ENCODE measurements at regions not wholly inside any gene's neighbourhood (a gene's known extent, or its start where the extent isn't known, plus 50 kb on each side); places are given as distances from the start of the nearest gene placed in this dataset.

DNA sequence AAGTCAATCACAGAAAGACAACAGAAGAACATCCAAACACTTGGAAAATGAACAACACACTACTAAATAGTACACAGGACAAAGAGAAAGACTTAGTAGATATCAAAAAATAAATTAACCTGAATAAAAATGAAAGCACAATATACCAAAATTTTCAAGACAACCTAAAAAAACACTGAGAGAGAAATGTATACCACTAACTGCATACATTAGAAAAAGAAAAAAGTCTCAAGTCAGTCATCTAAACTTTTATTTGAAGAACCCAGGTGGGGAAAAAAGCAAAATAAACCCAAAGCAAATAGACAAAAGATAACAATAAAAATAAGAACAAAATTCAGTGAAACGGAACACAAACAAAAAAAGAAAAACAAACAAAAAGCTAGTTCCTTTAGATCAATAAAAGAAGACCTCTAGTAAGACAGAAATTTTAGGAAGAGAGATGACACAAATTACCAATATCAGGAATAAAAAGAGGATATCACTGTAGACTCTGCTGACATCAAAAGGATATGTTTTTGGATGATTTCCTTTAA lies 172.8 kb downstream of the TRIM27 start:
- Mint-ChIP-seq H3K4me3 (ENCODE audit: unreplicated experiment) (no peak overlapping the region), H3K36me3 (ENCODE audit: unreplicated experiment) (no peaks in the 10 kb centered on the region), H3K4me1 (ENCODE audit: low read depth, unreplicated experiment) (no peaks in the 10 kb centered on the region), H3K27me3 (ENCODE audit: unreplicated experiment) (peaks cover 14% of the 10 kb centered on the region), H3K9me3 (ENCODE audit: unreplicated experiment) (peaks cover 8% of the 10 kb centered on the region), H3K27ac (ENCODE audit: unreplicated experiment) (no peak overlapping the region)
- TF ChIP-seq, protein P1, sequence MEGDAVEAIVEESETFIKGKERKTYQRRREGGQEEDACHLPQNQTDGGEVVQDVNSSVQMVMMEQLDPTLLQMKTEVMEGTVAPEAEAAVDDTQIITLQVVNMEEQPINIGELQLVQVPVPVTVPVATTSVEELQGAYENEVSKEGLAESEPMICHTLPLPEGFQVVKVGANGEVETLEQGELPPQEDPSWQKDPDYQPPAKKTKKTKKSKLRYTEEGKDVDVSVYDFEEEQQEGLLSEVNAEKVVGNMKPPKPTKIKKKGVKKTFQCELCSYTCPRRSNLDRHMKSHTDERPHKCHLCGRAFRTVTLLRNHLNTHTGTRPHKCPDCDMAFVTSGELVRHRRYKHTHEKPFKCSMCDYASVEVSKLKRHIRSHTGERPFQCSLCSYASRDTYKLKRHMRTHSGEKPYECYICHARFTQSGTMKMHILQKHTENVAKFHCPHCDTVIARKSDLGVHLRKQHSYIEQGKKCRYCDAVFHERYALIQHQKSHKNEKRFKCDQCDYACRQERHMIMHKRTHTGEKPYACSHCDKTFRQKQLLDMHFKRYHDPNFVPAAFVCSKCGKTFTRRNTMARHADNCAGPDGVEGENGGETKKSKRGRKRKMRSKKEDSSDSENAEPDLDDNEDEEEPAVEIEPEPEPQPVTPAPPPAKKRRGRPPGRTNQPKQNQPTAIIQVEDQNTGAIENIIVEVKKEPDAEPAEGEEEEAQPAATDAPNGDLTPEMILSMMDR (IDR thresholded peaks at IDR 0.05; ENCODE audit: partially characterized antibody, unreplicated experiment): no peak
- no peak for DNase-seq

DNA sequence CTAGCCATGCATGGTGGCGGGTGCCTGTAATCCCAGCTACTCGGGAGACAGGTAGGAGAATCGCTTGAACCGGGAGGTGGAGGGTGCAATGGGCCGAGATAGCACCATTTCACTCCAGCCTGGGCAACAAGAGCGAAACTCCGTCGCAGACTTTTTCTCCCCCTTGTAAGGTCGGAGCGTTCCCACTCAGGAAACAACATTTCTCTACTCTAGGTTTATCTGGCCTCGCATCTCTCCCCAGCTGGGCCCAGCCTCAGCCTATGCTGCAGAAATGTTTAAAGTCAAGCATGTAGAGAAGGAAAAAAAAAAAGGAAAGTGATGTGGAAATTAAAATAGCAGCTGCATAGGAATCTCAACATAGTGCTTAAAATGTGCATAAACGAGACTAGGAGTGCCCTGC lies 172.3 kb downstream of the TRIM27 start:
- TF ChIP-seq, protein P1 (IDR thresholded peaks at IDR 0.05; ENCODE audit: partially characterized antibody, unreplicated experiment): no peak
- Mint-ChIP-seq H3K4me1 (ENCODE audit: low read depth, unreplicated experiment) (no peaks in the 10 kb centered on the region), H3K4me3 (ENCODE audit: unreplicated experiment) (no peak overlapping the region), H3K36me3 (ENCODE audit: unreplicated experiment) (no peaks in the 10 kb centered on the region), H3K27ac (ENCODE audit: unreplicated experiment) (no peak overlapping the region), H3K27me3 (ENCODE audit: unreplicated experiment) (peaks cover 9% of the 10 kb centered on the region), H3K9me3 (ENCODE audit: unreplicated experiment) (peaks cover 8% of the 10 kb centered on the region)
- no peak for DNase-seq

DNA sequence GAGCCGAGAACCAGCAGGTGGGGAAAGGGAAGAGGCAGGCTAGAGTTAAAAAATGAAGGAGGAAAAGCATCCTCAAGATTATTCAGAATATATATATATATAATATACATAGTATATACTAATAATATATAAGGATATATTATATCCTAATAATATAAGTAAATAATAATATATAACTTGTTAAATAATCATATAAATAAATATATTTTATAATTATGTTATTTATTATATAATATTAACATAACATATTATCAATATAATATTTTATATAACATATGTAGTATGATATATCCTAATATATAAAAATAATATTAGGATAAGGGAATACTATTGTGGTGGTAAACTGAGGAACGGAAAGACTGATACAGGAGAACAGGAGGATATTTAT lies 171.8 kb downstream of the TRIM27 start:
- H3K4me1 Mint-ChIP-seq (ENCODE audit: low read depth, unreplicated experiment): no peaks in the 10 kb centered on the region
- peaks cover 6% of the 10 kb centered on the region for H3K27me3 Mint-ChIP-seq (ENCODE audit: unreplicated experiment)
- peaks cover 11% of the 10 kb centered on the region for H3K9me3 Mint-ChIP-seq (ENCODE audit: unreplicated experiment)
- TF ChIP-seq, protein P1 (IDR thresholded peaks at IDR 0.05; ENCODE audit: partially characterized antibody, unreplicated experiment): no peak
- no peak for DNase-seq
- no peak overlapping the region for H3K27ac Mint-ChIP-seq (ENCODE audit: unreplicated experiment)
- no peaks in the 10 kb centered on the region for H3K36me3 Mint-ChIP-seq (ENCODE audit: unreplicated experiment)
- no peak overlapping the region for H3K4me3 Mint-ChIP-seq (ENCODE audit: unreplicated experiment)

- H3K27ac Mint-ChIP-seq (ENCODE audit: unreplicated experiment): peak overlapping the region; percentile 67
- H3K36me3 Mint-ChIP-seq (ENCODE audit: unreplicated experiment): peaks cover 5% of the 10 kb centered on the region
- TF ChIP-seq, protein P1 (IDR thresholded peaks at IDR 0.05; ENCODE audit: partially characterized antibody, unreplicated experiment): no peak
- peaks cover 16% of the 10 kb centered on the region for H3K27me3 Mint-ChIP-seq (ENCODE audit: unreplicated experiment)
- H3K4me3 Mint-ChIP-seq (ENCODE audit: unreplicated experiment): peak overlapping the region; percentile 86
- no peaks in the 10 kb centered on the region for H3K4me1 Mint-ChIP-seq (ENCODE audit: low read depth, unreplicated experiment)
- H3K9me3 Mint-ChIP-seq (ENCODE audit: unreplicated experiment): peaks cover 9% of the 10 kb centered on the region
- peak; percentile 28 for DNase-seq
Measured at GRCh38 chr6:28757429-28758045, 166.2 kb downstream of the TRIM27 start.

- TF ChIP-seq, protein P1 (IDR thresholded peaks at IDR 0.05; ENCODE audit: partially characterized antibody, unreplicated experiment): no peak
- H3K9me3 Mint-ChIP-seq (ENCODE audit: unreplicated experiment): peaks cover 9% of the 10 kb centered on the region
- peak overlapping the region; percentile 35 for H3K27ac Mint-ChIP-seq (ENCODE audit: unreplicated experiment)
- DNase-seq: peak; percentile 45
- peaks cover 5% of the 10 kb centered on the region for H3K36me3 Mint-ChIP-seq (ENCODE audit: unreplicated experiment)
- H3K27me3 Mint-ChIP-seq (ENCODE audit: unreplicated experiment): peaks cover 20% of the 10 kb centered on the region
- H3K4me3 Mint-ChIP-seq (ENCODE audit: unreplicated experiment): peak overlapping the region; percentile 86
- H3K4me1 Mint-ChIP-seq (ENCODE audit: low read depth, unreplicated experiment): no peaks in the 10 kb centered on the region
Measured at GRCh38 chr6:28758046-28758817, 165.6 kb downstream of the TRIM27 start.

Data from glutamatergic neuron (in vitro differentiated cells).